ENCODE measurements at regions not wholly inside any gene's neighbourhood (a gene's known extent, or its start where the extent isn't known, plus 50 kb on each side); places are given as distances from the start of the nearest gene placed in this dataset.

GRCh38 chr1:4594286-4594991 lies 60.0 kb upstream of the AJAP1 start:
- H3K36me3 ChIP-seq (ENCODE audit: control insufficient read depth, insufficient read depth, low read length), result no peaks in the 10 kb centered on the region
- TF ChIP-seq CTCF (IDR thresholded peaks at IDR 0.05; ENCODE audit: insufficient read depth, low read length, poor library complexity, severe bottlenecking), result no peak
- H3K27me3 ChIP-seq (replicated peaks; ENCODE audit: control insufficient read depth, insufficient read depth, low read length), result no peaks in the 10 kb centered on the region
- no peak overlapping the region for H3K4me3 ChIP-seq (replicated peaks; ENCODE audit: low read depth, low read length)
- DNase-seq (ENCODE audit: extremely low read depth, insufficient read length), result no peak

GRCh38 chr1:4595341-4596225 lies 58.8 kb upstream of the AJAP1 start:
- Histone ChIP-seq H3K36me3 (ENCODE audit: control insufficient read depth, insufficient read depth, low read length) (no peaks in the 10 kb centered on the region), H3K4me3 (replicated peaks; ENCODE audit: low read depth, low read length) (no peak overlapping the region), H3K27me3 (replicated peaks; ENCODE audit: control insufficient read depth, insufficient read depth, low read length) (no peaks in the 10 kb centered on the region)
- no peak for TF ChIP-seq CTCF (IDR thresholded peaks at IDR 0.05; ENCODE audit: insufficient read depth, low read length, poor library complexity, severe bottlenecking)
- DNase-seq (ENCODE audit: extremely low read depth, insufficient read length), result no peak

- no peak for TF ChIP-seq CTCF (IDR thresholded peaks at IDR 0.05; ENCODE audit: insufficient read depth, low read length, poor library complexity, severe bottlenecking)
- no peaks in the 10 kb centered on the region for H3K27me3 ChIP-seq (replicated peaks; ENCODE audit: control insufficient read depth, insufficient read depth, low read length)
- H3K36me3 ChIP-seq (ENCODE audit: control insufficient read depth, insufficient read depth, low read length), result no peaks in the 10 kb centered on the region
- no peak overlapping the region for H3K4me3 ChIP-seq (replicated peaks; ENCODE audit: low read depth, low read length)
- DNase-seq (ENCODE audit: extremely low read depth, insufficient read length), result no peak
Measured at GRCh38 chr1:4596486-4596885, 57.9 kb upstream of the AJAP1 start.

- no peak overlapping the region for H3K4me3 ChIP-seq (replicated peaks; ENCODE audit: low read depth, low read length)
- H3K27me3 ChIP-seq (replicated peaks; ENCODE audit: control insufficient read depth, insufficient read depth, low read length), result no peaks in the 10 kb centered on the region
- DNase-seq (ENCODE audit: extremely low read depth, insufficient read length), result no peak
- H3K36me3 ChIP-seq (ENCODE audit: control insufficient read depth, insufficient read depth, low read length), result no peaks in the 10 kb centered on the region
- no peak for TF ChIP-seq CTCF (IDR thresholded peaks at IDR 0.05; ENCODE audit: insufficient read depth, low read length, poor library complexity, severe bottlenecking)
Measured at GRCh38 chr1:4597020-4597419, 57.4 kb upstream of the AJAP1 start.

- no peak for TF ChIP-seq CTCF (IDR thresholded peaks at IDR 0.05; ENCODE audit: insufficient read depth, low read length, poor library complexity, severe bottlenecking)
- no peak for DNase-seq (ENCODE audit: extremely low read depth, insufficient read length)
- H3K36me3 ChIP-seq (ENCODE audit: control insufficient read depth, insufficient read depth, low read length), result no peaks in the 10 kb centered on the region
- H3K4me3 ChIP-seq (replicated peaks; ENCODE audit: low read depth, low read length), result no peak overlapping the region
- H3K27me3 ChIP-seq (replicated peaks; ENCODE audit: control insufficient read depth, insufficient read depth, low read length), result no peaks in the 10 kb centered on the region
Measured at GRCh38 chr1:4598561-4598960, 55.8 kb upstream of the AJAP1 start.

Data from GM06990 (cell line).